HL-60 (cell line): ENCODE measurements at regions not wholly inside any gene's neighbourhood (a gene's known extent, or its start where the extent isn't known, plus 50 kb on each side); places are given as distances from the start of the nearest gene placed in this dataset.

Experiments used
- DNase-seq, 2 experiments: peaks; one replicate each; pipeline ENCODE4 v3.0.0-alpha.2; 2010 to 2020; ENCODE audit warnings: low read depth in 1 of 2, low spot score in 1 of 2
- H3K27ac ChIP-seq: fragments of 250-450 bp; sonication (Bioruptor Pico); replicated peaks from 2 replicates; pipeline ENCODE4 v1.5.1; 2020; ENCODE audit warnings: mild to moderate bottlenecking, moderate library complexity
- H3K27me3 ChIP-seq: fragments of 250-450 bp; sonication (Bioruptor Pico); 2 replicates; pipeline ENCODE4 v1.5.1; 2021; ENCODE audit warnings: mild to moderate bottlenecking, moderate library complexity; ENCODE audit not compliant: insufficient read depth, poor library complexity, severe bottlenecking
- H3K4me3 ChIP-seq: replicated peaks from 2 replicates; pipeline ENCODE4 v1.5.1; 2011; ENCODE audit warnings: mild to moderate bottlenecking, control low read depth, low read length; ENCODE audit not compliant: insufficient read depth
- GABPA ChIP-seq: IDR thresholded peaks from 2 replicates; pipeline ENCODE4 v1.6.1; 2012; ENCODE audit warnings: low read depth
- POLR2AphosphoS5 ChIP-seq: IDR thresholded peaks from 2 replicates; pipeline ENCODE4 v1.6.1; 2012; ENCODE audit warnings: low read depth
- SPI1 ChIP-seq: IDR thresholded peaks from 2 replicates; pipeline ENCODE4 v1.6.1; 2012; ENCODE audit warnings: low read depth, mild to moderate bottlenecking, borderline replicate concordance
- microRNA-seq: library from miRNA; unstranded; fragments of <30 nt; microRNA quantifications from one replicate; pipeline ENCODE4, GENCODE V29; 2018
- TF ChIP-seq, protein P1 (sequence below): IDR thresholded peaks from 2 replicates; pipeline ENCODE4 v1.6.1; 2012; ENCODE audit warnings: low read depth; ENCODE audit not compliant: insufficient replicate concordance
- TF ChIP-seq, protein P2 (sequence below): IDR thresholded peaks from one replicate; pipeline ENCODE4 v1.5.1; 2011; ENCODE audit warnings: low read length, control low read depth, inconsistent platforms; ENCODE audit not compliant: insufficient read depth

DNA sequence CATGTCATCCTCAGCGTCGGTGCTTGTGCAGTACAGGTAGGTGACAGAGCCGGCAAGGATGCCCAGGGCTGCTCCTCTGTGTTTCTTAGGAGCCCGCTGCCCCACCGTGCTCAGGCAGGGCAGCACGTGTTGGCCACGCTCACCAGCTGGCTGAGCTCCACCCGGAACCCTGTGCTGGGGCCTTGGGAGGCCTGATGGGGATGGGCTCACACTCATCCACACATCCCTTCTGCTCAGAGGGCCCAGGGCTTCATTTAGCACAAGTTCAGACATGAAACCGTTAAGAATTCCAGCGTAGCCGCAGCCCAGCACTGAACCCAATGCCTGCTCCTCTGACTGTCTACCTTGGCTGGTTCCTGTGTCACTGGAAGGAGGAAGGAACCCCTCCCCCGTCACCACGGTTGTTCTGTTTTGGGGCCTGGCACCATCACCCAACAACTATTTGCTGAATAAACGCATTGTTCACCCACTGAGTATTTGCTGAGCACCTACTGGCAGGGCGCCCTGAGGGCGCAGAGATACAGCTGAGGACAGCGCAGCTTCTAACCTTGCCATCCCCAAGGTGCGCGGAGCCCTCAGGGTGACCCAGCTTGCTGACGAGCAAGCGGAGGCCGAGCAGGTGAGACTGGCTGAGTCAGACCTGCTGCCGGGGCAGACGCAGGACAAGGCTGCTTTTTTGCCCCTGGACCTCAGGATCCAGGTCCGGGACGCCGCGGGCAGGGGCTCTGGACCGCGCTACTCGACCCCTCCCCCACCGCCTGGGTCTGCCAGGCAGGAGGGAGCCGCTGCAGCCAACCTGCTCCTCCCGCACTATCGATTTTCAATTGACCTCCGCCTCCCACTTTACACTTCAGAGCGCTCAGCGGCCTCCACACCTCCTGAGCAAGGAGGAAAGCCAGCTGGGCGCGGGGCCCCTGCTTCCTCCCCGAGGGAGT is 50.6 kb upstream of the RET start:
- Histone ChIP-seq H3K27ac (no peak overlapping the region), H3K27me3 (no peaks in the 10 kb centered on the region), H3K4me3 (no peak overlapping the region)
- TF ChIP-seq GABPA (no peak), POLR2AphosphoS5 (no peak), SPI1 (no peak)
- TF ChIP-seq, protein P1, sequence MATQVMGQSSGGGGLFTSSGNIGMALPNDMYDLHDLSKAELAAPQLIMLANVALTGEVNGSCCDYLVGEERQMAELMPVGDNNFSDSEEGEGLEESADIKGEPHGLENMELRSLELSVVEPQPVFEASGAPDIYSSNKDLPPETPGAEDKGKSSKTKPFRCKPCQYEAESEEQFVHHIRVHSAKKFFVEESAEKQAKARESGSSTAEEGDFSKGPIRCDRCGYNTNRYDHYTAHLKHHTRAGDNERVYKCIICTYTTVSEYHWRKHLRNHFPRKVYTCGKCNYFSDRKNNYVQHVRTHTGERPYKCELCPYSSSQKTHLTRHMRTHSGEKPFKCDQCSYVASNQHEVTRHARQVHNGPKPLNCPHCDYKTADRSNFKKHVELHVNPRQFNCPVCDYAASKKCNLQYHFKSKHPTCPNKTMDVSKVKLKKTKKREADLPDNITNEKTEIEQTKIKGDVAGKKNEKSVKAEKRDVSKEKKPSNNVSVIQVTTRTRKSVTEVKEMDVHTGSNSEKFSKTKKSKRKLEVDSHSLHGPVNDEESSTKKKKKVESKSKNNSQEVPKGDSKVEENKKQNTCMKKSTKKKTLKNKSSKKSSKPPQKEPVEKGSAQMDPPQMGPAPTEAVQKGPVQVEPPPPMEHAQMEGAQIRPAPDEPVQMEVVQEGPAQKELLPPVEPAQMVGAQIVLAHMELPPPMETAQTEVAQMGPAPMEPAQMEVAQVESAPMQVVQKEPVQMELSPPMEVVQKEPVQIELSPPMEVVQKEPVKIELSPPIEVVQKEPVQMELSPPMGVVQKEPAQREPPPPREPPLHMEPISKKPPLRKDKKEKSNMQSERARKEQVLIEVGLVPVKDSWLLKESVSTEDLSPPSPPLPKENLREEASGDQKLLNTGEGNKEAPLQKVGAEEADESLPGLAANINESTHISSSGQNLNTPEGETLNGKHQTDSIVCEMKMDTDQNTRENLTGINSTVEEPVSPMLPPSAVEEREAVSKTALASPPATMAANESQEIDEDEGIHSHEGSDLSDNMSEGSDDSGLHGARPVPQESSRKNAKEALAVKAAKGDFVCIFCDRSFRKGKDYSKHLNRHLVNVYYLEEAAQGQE, result no peak
- TF ChIP-seq, protein P2, sequence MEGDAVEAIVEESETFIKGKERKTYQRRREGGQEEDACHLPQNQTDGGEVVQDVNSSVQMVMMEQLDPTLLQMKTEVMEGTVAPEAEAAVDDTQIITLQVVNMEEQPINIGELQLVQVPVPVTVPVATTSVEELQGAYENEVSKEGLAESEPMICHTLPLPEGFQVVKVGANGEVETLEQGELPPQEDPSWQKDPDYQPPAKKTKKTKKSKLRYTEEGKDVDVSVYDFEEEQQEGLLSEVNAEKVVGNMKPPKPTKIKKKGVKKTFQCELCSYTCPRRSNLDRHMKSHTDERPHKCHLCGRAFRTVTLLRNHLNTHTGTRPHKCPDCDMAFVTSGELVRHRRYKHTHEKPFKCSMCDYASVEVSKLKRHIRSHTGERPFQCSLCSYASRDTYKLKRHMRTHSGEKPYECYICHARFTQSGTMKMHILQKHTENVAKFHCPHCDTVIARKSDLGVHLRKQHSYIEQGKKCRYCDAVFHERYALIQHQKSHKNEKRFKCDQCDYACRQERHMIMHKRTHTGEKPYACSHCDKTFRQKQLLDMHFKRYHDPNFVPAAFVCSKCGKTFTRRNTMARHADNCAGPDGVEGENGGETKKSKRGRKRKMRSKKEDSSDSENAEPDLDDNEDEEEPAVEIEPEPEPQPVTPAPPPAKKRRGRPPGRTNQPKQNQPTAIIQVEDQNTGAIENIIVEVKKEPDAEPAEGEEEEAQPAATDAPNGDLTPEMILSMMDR, result no peak
- DNase-seq, result peak in 1 of 2 experiments; percentile 21

Small RNA genes lying in the stretch of these regions (microRNA-seq; reads per million reads assigned to microRNA genes)
- 2.7 reads per million for gene MIR5100
